HCT116 (cell line): ENCODE measurements at regions not wholly inside any gene's neighbourhood (a gene's known extent, or its start where the extent isn't known, plus 50 kb on each side); places are given as distances from the start of the nearest gene placed in this dataset.

Experiments used
- ATAC-seq: fragments of 200-7000 bp; cut with Tn5 transposase; 2 replicates; pipeline ENCODE4 v1.9.1; 2020; ENCODE audit warnings: mild to moderate bottlenecking, moderate library complexity
- BruUV-seq: library from RNA; stranded (reverse); fragments of 400-500 nt; replicated peaks from 2 replicates; lab custom pipeline; 2021; lab: Mats Ljungman, UMichigan
- CTCF ChIA-PET: fragments of 300-600 bp; sonication (Branson Sonifier 250); formaldehyde crosslinking; loops from one replicate; lab custom pipeline; 2021; ENCODE audit warnings: antibody characterized with exemption; lab: Charles Lee
- POLR2A ChIA-PET: fragments of 300-600, 350-600 bp; sonication (Branson Sonifier 250); formaldehyde crosslinking; loops from one replicate; lab custom pipeline; 2021; ENCODE audit warnings: antibody characterized with exemption; lab: Charles Lee
- RAD21 ChIA-PET, 2 experiments: fragments of 300-600 bp; sonication (Branson Sonifier 250); formaldehyde crosslinking; loops; one replicate each; lab custom pipeline; 2023; ENCODE audit warnings: low total read pairs in 2 of 2; ENCODE audit not compliant: uncharacterized antibody in 2 of 2, unreplicated experiment in 2 of 2, low non-redundant PET in 1 of 2; lab: Charles Lee
- DNase-seq: peaks from one replicate; pipeline ENCODE4 v3.0.0-alpha.2; 2010; ENCODE audit warnings: low read depth, low spot score
- H2AFZ ChIP-seq: fragments of 200-600 bp; shearing (Covaris generic), sonication (generic); 2 replicates; pipeline ENCODE4 v1.6.1; 2017; ENCODE audit warnings: low read depth, mixed run types, mixed read lengths, antibody characterized with exemption, low read length; ENCODE audit not compliant: poor library complexity, severe bottlenecking
- H3K27ac ChIP-seq: 2 replicates; pipeline ENCODE4 v1.5.1; 2012; ENCODE audit warnings: low read depth, low read length
- H3K27me3 ChIP-seq: fragments of 200-600 bp; sonication (generic); 2 replicates; pipeline ENCODE4 v1.6.1; 2016; ENCODE audit warnings: mixed run types, low read length, mixed read lengths; ENCODE audit not compliant: insufficient read depth
- H3K36me3 ChIP-seq, 2 experiments: fragments of 200-500 bp in 1 of 2; fragments of 200-600 bp in 1 of 2; sonication (Bioruptor generic) in 1 of 2; sonication (generic) in 1 of 2; 2 replicates each; pipeline versions ENCODE4 v1.5.1 to v1.6.1; 2014 to 2016; ENCODE audit warnings: low read length in 2 of 2, inconsistent platforms in 1 of 2, mixed read lengths in 1 of 2, mixed run types in 1 of 2; ENCODE audit not compliant: insufficient read depth in 2 of 2, control insufficient read depth in 1 of 2
- H3K4me1 ChIP-seq, 2 experiments: fragments of 200-600 bp in 1 of 2; sonication (generic) in 1 of 2; 2 replicates each; pipeline versions ENCODE4 v1.5.1 to v1.6.1; 2012 to 2017; ENCODE audit warnings: low read length in 2 of 2, inconsistent platforms in 1 of 2, mild to moderate bottlenecking in 1 of 2, mixed read lengths in 1 of 2, mixed run types in 1 of 2, moderate library complexity in 1 of 2; ENCODE audit not compliant: insufficient read depth in 2 of 2, control insufficient read depth in 1 of 2
- H3K4me2 ChIP-seq: fragments of 200-600 bp; sonication (generic); 2 replicates; pipeline ENCODE4 v1.6.1; 2017; ENCODE audit warnings: mixed run types, low read length, mixed read lengths
- H3K4me3 ChIP-seq, 2 experiments: fragments of 200-600 bp in 1 of 2; sonication (generic) in 1 of 2; replicated peaks in 1 of 2; 2 replicates each; pipeline ENCODE4 v1.5.1; 2011 to 2016; ENCODE audit warnings: low read length in 2 of 2, control low read depth in 1 of 2, low read depth in 1 of 2, mild to moderate bottlenecking in 1 of 2, mixed read lengths in 1 of 2, mixed run types in 1 of 2
- H3K79me2 ChIP-seq: fragments of 200-600 bp; sonication (generic); 2 replicates; pipeline ENCODE4 v1.6.1; 2017; ENCODE audit warnings: mild to moderate bottlenecking, mixed run types, low read length, moderate library complexity, mixed read lengths; ENCODE audit not compliant: insufficient read depth
- H3K9ac ChIP-seq: fragments of 200-600 bp; sonication (generic); 2 replicates; pipeline ENCODE4 v1.6.1; 2016; ENCODE audit warnings: low read length, mixed read lengths
- H3K9me2 ChIP-seq: fragments of 200-600 bp; sonication (generic), shearing (Covaris generic); 2 replicates; pipeline ENCODE4 v1.6.1; 2017; ENCODE audit warnings: mixed run types, mild to moderate bottlenecking, moderate library complexity; ENCODE audit not compliant: insufficient read depth
- H3K9me3 ChIP-seq, 2 experiments: fragments of 200-500 bp in 1 of 2; fragments of 200-600 bp in 1 of 2; sonication (Bioruptor generic) in 1 of 2; sonication (generic) in 1 of 2; 2 replicates each; pipeline ENCODE4 v1.6.1; 2014 to 2017; ENCODE audit warnings: low read length in 2 of 2, mixed read lengths in 2 of 2, inconsistent platforms in 1 of 2, low read depth in 1 of 2, mild to moderate bottlenecking in 1 of 2, mixed run types in 1 of 2, moderate library complexity in 1 of 2; ENCODE audit not compliant: control insufficient read depth in 1 of 2, insufficient read depth in 1 of 2
- H4K20me1 ChIP-seq: fragments of 200-600 bp; sonication (generic), shearing (Covaris generic); 2 replicates; pipeline ENCODE4 v1.6.1; 2017; ENCODE audit warnings: mixed run types, mild to moderate bottlenecking, moderate library complexity; ENCODE audit not compliant: insufficient read depth
- EGR1 ChIP-seq: IDR thresholded peaks from 2 replicates; pipeline ENCODE4 v1.6.1; 2012; ENCODE audit warnings: low read depth
- EZH2 ChIP-seq: fragments of 200-600 bp; sonication (generic); IDR thresholded peaks from 2 replicates; pipeline ENCODE4 v1.6.1; 2017; ENCODE audit warnings: antibody characterized with exemption, mixed run types
- EZH2phosphoT487 ChIP-seq: fragments of 200-600 bp; IDR thresholded peaks from 2 replicates; pipeline ENCODE4 v1.6.1; 2018; ENCODE audit warnings: antibody characterized with exemption, borderline replicate concordance
- FOSL1 ChIP-seq: IDR thresholded peaks from 2 replicates; pipeline ENCODE4 v1.6.1; 2012; ENCODE audit warnings: low read depth
- JUND ChIP-seq: IDR thresholded peaks from 2 replicates; pipeline ENCODE4 v1.6.1; 2012
- MAX ChIP-seq: IDR thresholded peaks from 2 replicates; pipeline ENCODE4 v1.6.1; 2012
- POLR2A ChIP-seq: IDR thresholded peaks from 2 replicates; pipeline ENCODE4 v1.7.0; 2011; ENCODE audit warnings: borderline replicate concordance; ENCODE audit not compliant: insufficient read depth, insufficient read length; ENCODE audit errors: extremely low read depth
- POLR2AphosphoS5 ChIP-seq: IDR thresholded peaks from 2 replicates; pipeline ENCODE4 v1.6.1; 2011; ENCODE audit warnings: mild to moderate bottlenecking, low read depth, low read length, moderate library complexity
- REST ChIP-seq: IDR thresholded peaks from 2 replicates; pipeline ENCODE4 v1.6.1; 2012; ENCODE audit warnings: low read depth
- SIN3A ChIP-seq: IDR thresholded peaks from 2 replicates; pipeline ENCODE4 v1.6.1; 2012; ENCODE audit warnings: low read depth
- SRF ChIP-seq: IDR thresholded peaks from 2 replicates; pipeline ENCODE4 v1.6.1; 2012; ENCODE audit warnings: low read depth
- TCF7L2 ChIP-seq: IDR thresholded peaks from 2 replicates; pipeline ENCODE4 v1.7.0; 2011; ENCODE audit warnings: borderline replicate concordance, inconsistent platforms; ENCODE audit not compliant: insufficient read depth, insufficient read length; ENCODE audit errors: extremely low read depth
- YY1 ChIP-seq: IDR thresholded peaks from 2 replicates; pipeline ENCODE4 v1.6.1; 2011; ENCODE audit warnings: low read length, low read depth, moderate library complexity, mild to moderate bottlenecking; ENCODE audit not compliant: insufficient replicate concordance; ENCODE audit errors: extremely low read depth
- ZFX ChIP-seq: fragments of 450-650 bp; IDR thresholded peaks from 2 replicates; pipeline ENCODE4 v1.6.1; 2017
- ZNF274 ChIP-seq: fragments of 200-500 bp; sonication (Bioruptor generic); IDR thresholded peaks from 2 replicates; pipeline ENCODE4 v1.6.1; 2014; ENCODE audit warnings: mild to moderate bottlenecking, low read depth, low read length, inconsistent platforms
- intact Hi-C: fragments of 100-400 bp; cut with micrococcal nuclease; formaldehyde crosslinking; loops from 2 replicates; pipeline ENCODE4 v1.10.0; 2022

GRCh38 chr17:6257336-6257735, 177.6 kb downstream of the AIPL1 start:
- no peaks in the 10 kb centered on the region for H3K4me1 ChIP-seq
- no peak overlapping the region for H2AFZ ChIP-seq
- TF ChIP-seq YY1: no peak
- no peak for TF ChIP-seq POLR2A
- no peak for TF ChIP-seq JUND
- no peak for TF ChIP-seq SIN3A
- TF ChIP-seq EGR1: no peak
- TF ChIP-seq SRF: no peak
- TF ChIP-seq ZFX: no peak
- no peak for TF ChIP-seq ZNF274
- TF ChIP-seq REST: no peak
- no peak for TF ChIP-seq EZH2phosphoT487
- TF ChIP-seq POLR2AphosphoS5: no peak
- TF ChIP-seq EZH2: no peak
- no peak for TF ChIP-seq TCF7L2
- no peak for TF ChIP-seq FOSL1
- TF ChIP-seq MAX: no peak
- H3K9me2 ChIP-seq: no peaks in the 10 kb centered on the region
- RAD21 ChIA-PET: no interaction called here
- no peak overlapping the region for H3K27ac ChIP-seq
- no peaks in the 10 kb centered on the region for H3K36me3 ChIP-seq
- no peaks in the 10 kb centered on the region for H3K9me3 ChIP-seq
- H3K79me2 ChIP-seq: no peaks in the 10 kb centered on the region
- no peak for ATAC-seq
- H3K4me3 ChIP-seq: no peak overlapping the region
- CTCF ChIA-PET: no interaction called here
- H4K20me1 ChIP-seq: no peaks in the 10 kb centered on the region
- no TSS peak for BruUV-seq
- H3K9ac ChIP-seq: no peak overlapping the region
- POLR2A ChIA-PET: no interaction called here
- no peak overlapping the region for H3K4me2 ChIP-seq
- no peak for DNase-seq
- intact Hi-C loops: no loop called here
- peaks cover 73% of the 10 kb centered on the region for H3K27me3 ChIP-seq
